CD4-positive, CD25-positive, alpha-beta regulatory T cell (primary cell): ENCODE measurements at regions not wholly inside any gene's neighbourhood (a gene's known extent, or its start where the extent isn't known, plus 50 kb on each side); places are given as distances from the start of the nearest gene placed in this dataset.
"Not testable (repeated sequence)": the region's sequence is repeated elsewhere in the genome, so short reads cannot be mapped to it uniquely, and the experiment has no call there.

Experiments
- ATAC-seq, 2 donors: fragments of 150-1000 bp; cut with Tn5 transposase; one replicate each; pipeline ENCODE4 v1.10.0; 2021; ENCODE audit warnings: low read depth in 2 of 2, moderate number of reproducible peaks in 2 of 2, moderate library complexity in 1 of 2
- DNase-seq, 3 donors: peaks; one replicate each; pipeline versions ENCODE4 v3.0.0 to v3.0.0-alpha.2; 2012 to 2022; ENCODE audit warnings: mixed read lengths in 1 of 3
- H3K27ac ChIP-seq: one replicate; pipeline ENCODE4 v1.7.0; 2013; ENCODE audit warnings: mild to moderate bottlenecking, low read length; ENCODE audit not compliant: insufficient read depth, poor library complexity, severe bottlenecking
- H3K27me3 ChIP-seq: one replicate; pipeline ENCODE4 v1.7.0; 2013; ENCODE audit warnings: low read length; ENCODE audit not compliant: control insufficient read depth, insufficient read depth
- H3K36me3 ChIP-seq: one replicate; pipeline ENCODE4 v1.7.0; 2013; ENCODE audit warnings: mild to moderate bottlenecking, low read length, moderate library complexity; ENCODE audit not compliant: control insufficient read depth, insufficient read depth
- H3K4me1 ChIP-seq: 2 replicates; pipeline ENCODE4 v1.7.0; 2013; ENCODE audit warnings: mild to moderate bottlenecking, low read length; ENCODE audit not compliant: insufficient read depth, control insufficient read depth, poor library complexity, severe bottlenecking
- H3K4me3 ChIP-seq: one replicate; pipeline ENCODE4 v1.7.0; 2013; ENCODE audit warnings: low read depth, mild to moderate bottlenecking, low read length, moderate library complexity
- H3K9me3 ChIP-seq, 2 experiments: 1 replicate in 1 of 2; 2 replicates in 1 of 2; pipeline ENCODE4 v1.7.0; 2013; ENCODE audit warnings: low read length in 2 of 2, mild to moderate bottlenecking in 1 of 2, moderate library complexity in 1 of 2; ENCODE audit not compliant: control insufficient read depth in 2 of 2
- H3K27ac Mint-ChIP-seq, 3 donors: one replicate each; pipeline ENCODE4 v1.8.0; 2020 to 2022; ENCODE audit warnings: mild to moderate bottlenecking in 3 of 3, mixed read lengths in 3 of 3, moderate library complexity in 2 of 3
- H3K27me3 Mint-ChIP-seq: one replicate; pipeline ENCODE4 v1.8.0; 2022; ENCODE audit warnings: mild to moderate bottlenecking, mixed read lengths
- H3K36me3 Mint-ChIP-seq: one replicate; pipeline ENCODE4 v1.8.0; 2020; ENCODE audit warnings: mixed read lengths
- H3K4me1 Mint-ChIP-seq, 4 donors: one replicate each; pipeline ENCODE4 v1.8.0; 2020 to 2022; ENCODE audit warnings: mixed read lengths in 4 of 4, mild to moderate bottlenecking in 1 of 4
- H3K4me3 Mint-ChIP-seq, 4 donors: one replicate each; pipeline ENCODE4 v1.8.0; 2020 to 2022; ENCODE audit warnings: mild to moderate bottlenecking in 4 of 4, mixed read lengths in 4 of 4, moderate library complexity in 3 of 4
- H3K9me3 Mint-ChIP-seq, 7 donors: one replicate each; pipeline ENCODE4 v1.8.0; 2020 to 2022; ENCODE audit warnings: mixed read lengths in 7 of 7, mild to moderate bottlenecking in 3 of 7, moderate library complexity in 2 of 7

DNA sequence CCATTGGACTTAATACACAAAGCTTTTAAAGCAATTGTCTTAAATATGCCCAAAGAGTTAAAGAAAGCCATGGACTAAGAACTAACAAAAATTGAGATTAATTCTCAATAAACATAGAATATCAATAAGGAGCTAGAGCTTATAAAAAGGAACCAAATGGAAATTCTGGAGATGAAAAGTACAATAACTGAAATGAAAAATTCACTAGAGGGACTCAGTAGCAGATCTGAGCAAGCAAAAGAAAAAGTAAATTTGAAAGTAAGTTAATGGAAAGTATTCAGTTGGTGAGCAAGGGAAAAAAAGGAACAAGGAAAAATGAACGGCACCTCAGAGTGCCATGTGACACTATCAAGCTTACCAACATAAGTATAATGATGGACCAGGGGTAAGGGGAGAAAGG, 209.8 kb downstream of the FZD1 start:
- H3K4me3 Mint-ChIP-seq = no peak overlapping the region
- H3K27me3 Mint-ChIP-seq = no peaks in the 10 kb centered on the region
- H3K9me3 ChIP-seq = peaks cover 0 to 5% of the 10 kb centered on the region in 2 experiments
- no peaks in the 10 kb centered on the region for H3K4me1 ChIP-seq
- no peak overlapping the region for H3K27ac ChIP-seq
- no peaks in the 10 kb centered on the region for H3K36me3 Mint-ChIP-seq
- ATAC-seq (no peak), DNase-seq (no peak)
- H3K36me3 ChIP-seq = no peaks in the 10 kb centered on the region
- H3K9me3 Mint-ChIP-seq = peaks cover 2 to 33% (median 5%) of the 10 kb centered on the region in 7 donors
- H3K4me3 ChIP-seq = no peak overlapping the region
- H3K4me1 Mint-ChIP-seq = no peaks in the 10 kb centered on the region
- no peaks in the 10 kb centered on the region for H3K27me3 ChIP-seq
- H3K27ac Mint-ChIP-seq = no peak overlapping the region

GRCh38 chr7:91480470-91480869, 216.2 kb downstream of the FZD1 start:
- H3K4me3 ChIP-seq, DNase-seq, H3K36me3 Mint-ChIP-seq, H3K36me3 ChIP-seq, H3K4me3 Mint-ChIP-seq, H3K27ac ChIP-seq, H3K4me1 ChIP-seq, H3K27me3 Mint-ChIP-seq, ATAC-seq, H3K27ac Mint-ChIP-seq, H3K4me1 Mint-ChIP-seq, H3K27me3 ChIP-seq, H3K9me3 ChIP-seq: not testable (repeated sequence)
- H3K9me3 Mint-ChIP-seq = peaks cover 0 to 13% (median 3%) of the 10 kb centered on the region in 7 donors

GRCh38 chr7:91491868-91492267, 227.6 kb downstream of the FZD1 start:
- Mint-ChIP-seq H3K27me3 (no peaks in the 10 kb centered on the region), H3K36me3 (no peaks in the 10 kb centered on the region), H3K27ac (no peak overlapping the region), H3K4me3 (no peak overlapping the region), H3K9me3 (peaks cover 0 to 19% (median 0%) of the 10 kb centered on the region in 7 donors), H3K4me1 (no peaks in the 10 kb centered on the region)
- no peaks in the 10 kb centered on the region for H3K27me3 ChIP-seq
- no peak overlapping the region for H3K4me3 ChIP-seq
- no peaks in the 10 kb centered on the region for H3K36me3 ChIP-seq
- H3K4me1 ChIP-seq = no peaks in the 10 kb centered on the region
- H3K9me3 ChIP-seq = no peaks in the 10 kb centered on the region
- no peak for DNase-seq
- no peak overlapping the region for H3K27ac ChIP-seq
- ATAC-seq = no peak

DNA sequence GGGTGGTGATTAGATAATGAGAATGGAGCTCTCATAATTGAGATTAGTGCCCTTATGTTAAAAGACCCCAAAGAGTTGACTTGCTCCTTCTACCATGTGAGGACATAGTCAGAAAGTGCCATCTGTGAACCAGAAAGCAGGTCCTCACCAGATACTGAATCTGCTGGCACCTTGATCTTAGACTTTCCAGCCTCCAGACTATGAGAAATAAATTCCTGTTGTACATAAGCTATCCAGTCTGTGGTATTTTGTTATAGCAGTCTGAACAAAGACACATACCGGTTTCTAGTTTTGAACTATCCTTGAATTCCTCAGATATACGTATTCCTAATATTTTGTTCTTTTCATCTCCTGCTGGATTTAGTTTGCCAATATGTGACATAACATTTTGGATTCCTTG, 228.1 kb downstream of the FZD1 start:
- Histone ChIP-seq H3K9me3 (no peaks in the 10 kb centered on the region), H3K4me1 (no peaks in the 10 kb centered on the region), H3K4me3 (no peak overlapping the region), H3K36me3 (no peaks in the 10 kb centered on the region), H3K27me3 (no peaks in the 10 kb centered on the region), H3K27ac (no peak overlapping the region)
- DNase-seq (no peak), ATAC-seq (no peak)
- H3K36me3 Mint-ChIP-seq = no peaks in the 10 kb centered on the region
- no peaks in the 10 kb centered on the region for H3K27me3 Mint-ChIP-seq
- H3K27ac Mint-ChIP-seq = no peak overlapping the region
- peaks cover 0 to 19% (median 1%) of the 10 kb centered on the region in 7 donors for H3K9me3 Mint-ChIP-seq
- no peaks in the 10 kb centered on the region for H3K4me1 Mint-ChIP-seq
- H3K4me3 Mint-ChIP-seq = no peak overlapping the region

GRCh38 chr7:91492773-91493172, 228.5 kb downstream of the FZD1 start:
- H3K36me3 Mint-ChIP-seq = no peaks in the 10 kb centered on the region
- Histone ChIP-seq H3K9me3 (no peaks in the 10 kb centered on the region), H3K4me3 (no peak overlapping the region), H3K27ac (no peak overlapping the region), H3K4me1 (no peaks in the 10 kb centered on the region), H3K27me3 (no peaks in the 10 kb centered on the region), H3K36me3 (no peaks in the 10 kb centered on the region)
- H3K27me3 Mint-ChIP-seq = no peaks in the 10 kb centered on the region
- H3K27ac Mint-ChIP-seq = no peak overlapping the region
- no peaks in the 10 kb centered on the region for H3K4me1 Mint-ChIP-seq
- no peak overlapping the region for H3K4me3 Mint-ChIP-seq
- DNase-seq = no peak
- H3K9me3 Mint-ChIP-seq = peaks cover 0 to 19% (median 5%) of the 10 kb centered on the region in 7 donors
- no peak for ATAC-seq

DNA sequence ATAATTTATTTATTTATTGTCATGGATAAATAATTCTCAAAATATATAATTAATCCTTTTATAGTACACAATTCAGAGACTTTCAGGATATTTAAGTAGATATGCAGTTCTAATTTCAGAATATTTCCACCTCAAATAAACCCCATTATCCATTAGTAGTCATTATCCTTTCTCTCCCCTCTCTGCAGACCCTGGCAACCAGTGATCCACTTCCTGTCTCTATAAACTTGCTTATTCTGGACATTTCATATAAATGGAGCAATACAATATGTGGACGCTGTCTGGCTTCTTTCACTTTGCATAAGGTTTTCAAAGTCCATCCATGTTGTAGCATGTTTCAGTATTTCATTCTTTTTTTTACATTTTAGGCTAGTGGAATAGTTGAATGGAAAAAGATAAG, 230.2 kb downstream of the FZD1 start:
- no peaks in the 10 kb centered on the region for H3K4me1 ChIP-seq
- H3K4me3 Mint-ChIP-seq = no peak overlapping the region
- no peak for DNase-seq
- H3K9me3 ChIP-seq = no peaks in the 10 kb centered on the region
- ATAC-seq = no peak
- no peaks in the 10 kb centered on the region for H3K4me1 Mint-ChIP-seq
- no peak overlapping the region for H3K27ac ChIP-seq
- H3K36me3 Mint-ChIP-seq = no peaks in the 10 kb centered on the region
- no peaks in the 10 kb centered on the region for H3K36me3 ChIP-seq
- H3K9me3 Mint-ChIP-seq = peaks cover 0 to 19% (median 9%) of the 10 kb centered on the region in 7 donors
- H3K27me3 ChIP-seq = no peaks in the 10 kb centered on the region
- no peak overlapping the region for H3K4me3 ChIP-seq
- no peak overlapping the region for H3K27ac Mint-ChIP-seq
- no peaks in the 10 kb centered on the region for H3K27me3 Mint-ChIP-seq

- Mint-ChIP-seq H3K9me3 (peaks cover 0 to 18% (median 12%) of the 10 kb centered on the region in 7 donors), H3K4me1 (no peaks in the 10 kb centered on the region), H3K27me3 (no peaks in the 10 kb centered on the region), H3K36me3 (no peaks in the 10 kb centered on the region), H3K27ac (no peak overlapping the region), H3K4me3 (no peak overlapping the region)
- DNase-seq (no peak), ATAC-seq (no peak)
- H3K4me3 ChIP-seq = no peak overlapping the region
- no peaks in the 10 kb centered on the region for H3K4me1 ChIP-seq
- H3K27ac ChIP-seq = no peak overlapping the region
- H3K9me3 ChIP-seq = no peaks in the 10 kb centered on the region
- H3K27me3 ChIP-seq = no peaks in the 10 kb centered on the region
- no peaks in the 10 kb centered on the region for H3K36me3 ChIP-seq
These were observed 232.1 kb downstream of the FZD1 start for GRCh38 chr7:91496251-91496820.

GRCh38 chr7:91497277-91497676, 233.0 kb downstream of the FZD1 start:
- DNase-seq = not testable (repeated sequence)

More at GRCh38 chr7:91497277-91497676, 233.0 kb downstream of the FZD1 start:
- peaks cover 0 to 20% (median 12%) of the 10 kb centered on the region in 7 donors for H3K9me3 Mint-ChIP-seq
- H3K4me3 Mint-ChIP-seq, H3K4me1 ChIP-seq, H3K27me3 Mint-ChIP-seq, H3K27ac Mint-ChIP-seq, H3K36me3 Mint-ChIP-seq, H3K9me3 ChIP-seq, H3K27ac ChIP-seq, H3K27me3 ChIP-seq, H3K36me3 ChIP-seq, ATAC-seq, H3K4me3 ChIP-seq, H3K4me1 Mint-ChIP-seq: not testable (repeated sequence)
